Stimulated activated naive CD4-positive, alpha-beta T cell treated with Interleukin-2 at 50 U/mL for 16 hours (primary cell): ENCODE measurements at regions not wholly inside any gene's neighbourhood (a gene's known extent, or its start where the extent isn't known, plus 50 kb on each side); places are given as distances from the start of the nearest gene placed in this dataset.
"Not testable (repeated sequence)": the region's sequence is repeated elsewhere in the genome, so short reads cannot be mapped to it uniquely, and the experiment has no call there.

Experiments used
- DNase-seq: peaks from one replicate; lab custom pipeline; 2025; lab: John Stamatoyannopoulos, UW

- DNase-seq: no peak
Measured at GRCh38 chr20:41784209-41784958, 166.2 kb upstream of the CHD6 start.

GRCh38 chr20:41783423-41784208, 165.4 kb upstream of the CHD6 start:
- DNase-seq: no peak

DNA sequence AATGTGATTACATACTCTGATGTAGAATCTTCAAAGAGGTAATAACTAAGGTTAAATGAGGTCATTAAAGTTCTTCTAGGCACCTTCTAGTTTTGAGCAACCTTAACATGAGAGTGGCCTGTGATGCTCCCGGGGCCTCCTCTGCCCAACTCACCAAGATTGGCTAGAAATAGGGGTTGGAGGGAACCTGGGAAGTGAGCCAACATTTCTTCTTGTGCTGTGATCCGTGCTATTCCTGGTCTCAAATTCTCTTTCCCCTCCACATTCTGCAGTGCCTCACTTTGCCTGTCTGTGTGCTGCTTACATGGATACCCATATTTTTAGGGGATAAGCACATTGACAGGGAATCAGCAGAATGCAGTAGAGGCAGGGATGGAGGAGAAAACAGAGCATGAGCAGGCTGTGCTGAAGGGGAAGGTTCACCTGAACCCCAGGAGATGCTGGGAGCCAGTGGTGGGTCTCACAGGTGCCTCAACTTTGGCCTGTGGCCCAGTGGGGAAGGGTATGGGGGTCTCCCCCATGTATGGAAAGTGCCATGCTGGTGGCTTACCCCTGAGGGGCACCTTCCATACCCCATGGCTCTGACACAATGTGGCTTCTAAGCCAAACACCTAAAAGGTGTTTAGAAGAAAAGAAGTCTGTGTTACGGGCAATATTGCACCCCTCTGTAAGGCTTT, 164.7 kb upstream of the CHD6 start:
- DNase-seq: no peak

- no peak for DNase-seq
Measured at GRCh38 chr20:41782255-41782654, 164.1 kb upstream of the CHD6 start.

GRCh38 chr20:41776421-41776820, 158.2 kb upstream of the CHD6 start:
- DNase-seq: no peak

DNA sequence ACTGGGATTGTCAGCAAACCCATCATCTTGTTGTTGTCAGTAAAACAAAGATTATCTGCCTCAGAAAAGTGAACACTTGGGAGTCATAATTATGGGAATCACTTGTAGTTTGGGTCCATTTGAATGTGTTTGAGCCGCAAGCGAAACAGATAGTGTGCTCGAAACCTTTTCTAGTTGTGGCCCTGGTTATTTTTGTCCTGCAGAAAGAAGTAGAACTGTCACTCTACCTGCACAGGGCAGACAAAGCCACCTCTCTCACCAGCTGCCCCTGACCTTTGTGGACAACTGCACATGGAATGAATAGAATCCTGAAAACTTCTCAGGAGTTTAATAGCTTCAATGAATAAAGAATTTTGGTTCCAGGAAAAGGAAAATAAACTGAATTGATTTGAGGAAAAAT, 156.1 kb upstream of the CHD6 start:
- DNase-seq: no peak

DNA sequence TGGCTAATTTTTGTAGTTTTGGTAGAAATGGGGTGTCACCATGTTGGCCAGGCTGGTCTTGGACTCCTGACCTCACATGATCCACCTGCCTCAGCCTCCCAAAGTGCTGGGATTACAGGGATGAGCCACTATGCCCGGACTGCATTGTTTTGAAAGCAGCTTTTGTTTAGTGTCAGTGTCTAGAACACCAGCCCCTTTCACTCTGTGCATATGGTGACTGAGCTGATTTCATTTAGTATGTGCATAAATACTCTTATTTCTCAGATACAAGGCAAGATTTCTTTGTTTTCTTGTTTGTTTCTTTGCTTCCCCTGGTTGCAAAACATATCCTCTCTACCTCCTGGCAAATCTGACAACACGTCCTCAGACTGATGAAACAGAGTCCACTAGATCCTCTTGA, 152.8 kb upstream of the CHD6 start:
- no peak for DNase-seq

- DNase-seq: no peak
Measured at GRCh38 chr20:41770427-41770826, 152.2 kb upstream of the CHD6 start.

DNA sequence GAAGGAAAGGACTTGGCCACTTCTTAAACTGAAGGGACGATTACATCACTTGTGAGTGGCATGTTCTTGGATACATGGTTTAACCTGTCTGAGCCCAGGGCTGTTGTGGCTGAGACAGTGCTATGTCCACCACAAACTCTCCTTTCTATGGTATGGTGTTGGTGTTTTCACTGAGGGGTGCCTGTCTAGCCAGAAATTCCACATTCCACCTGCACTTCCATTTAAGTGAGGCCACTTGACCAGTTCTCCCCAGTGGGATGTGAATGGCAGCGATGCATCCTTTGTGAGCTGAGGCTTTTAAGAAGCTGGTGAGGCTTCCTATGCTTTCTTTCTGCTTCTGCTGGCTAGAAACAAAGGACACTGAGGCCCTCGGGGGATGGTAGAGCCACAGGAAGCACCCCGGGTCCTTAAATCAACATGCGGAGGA, 151.4 kb upstream of the CHD6 start:
- DNase-seq: no peak

GRCh38 chr20:41750137-41750536, 132.0 kb upstream of the CHD6 start:
- no peak for DNase-seq

DNA sequence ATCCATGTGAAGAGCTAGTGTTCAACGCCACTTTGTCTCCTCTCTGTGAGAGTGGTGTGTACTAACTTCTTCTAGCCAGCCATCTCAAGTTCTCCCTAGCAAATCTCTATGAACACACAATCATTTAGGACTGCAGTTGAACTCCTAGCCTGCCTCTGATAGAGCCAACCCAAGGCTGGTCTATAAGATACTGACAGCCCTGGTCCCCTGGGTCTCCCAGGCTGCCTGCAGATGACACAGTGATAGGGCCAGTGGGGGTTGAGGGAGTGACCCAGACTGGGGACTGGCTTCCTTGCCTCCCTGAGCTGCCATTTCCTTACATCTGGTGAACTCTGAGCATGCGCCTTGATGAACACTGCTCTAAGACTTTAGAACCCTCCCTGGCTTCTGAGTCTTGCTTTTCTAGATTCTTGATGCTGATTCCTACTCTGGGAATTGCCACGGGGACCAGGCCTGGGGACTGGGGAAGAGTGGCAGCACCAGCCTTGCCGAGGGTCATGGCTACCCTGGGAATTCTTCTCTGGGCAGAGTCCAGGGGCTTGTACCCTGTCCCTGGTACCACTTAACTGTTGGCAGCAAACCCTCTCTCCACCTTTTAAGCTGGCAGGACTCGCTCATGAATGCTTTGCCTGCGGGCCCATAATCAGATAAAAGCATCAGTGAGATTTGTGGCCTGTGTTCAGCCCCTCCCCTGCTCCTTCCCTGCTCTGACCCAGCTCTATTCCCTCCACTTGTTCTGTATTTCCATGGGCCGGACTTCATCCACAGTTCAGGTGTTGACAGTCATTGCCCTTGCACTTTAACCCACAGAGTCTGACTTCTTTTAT, 130.8 kb upstream of the CHD6 start:
- DNase-seq: no peak

GRCh38 chr20:41748051-41748450, 129.9 kb upstream of the CHD6 start:
- no peak for DNase-seq

GRCh38 chr20:41747226-41747625, 129.0 kb upstream of the CHD6 start:
- DNase-seq: no peak

GRCh38 chr20:41746635-41747034, 128.5 kb upstream of the CHD6 start:
- DNase-seq: no peak

DNA sequence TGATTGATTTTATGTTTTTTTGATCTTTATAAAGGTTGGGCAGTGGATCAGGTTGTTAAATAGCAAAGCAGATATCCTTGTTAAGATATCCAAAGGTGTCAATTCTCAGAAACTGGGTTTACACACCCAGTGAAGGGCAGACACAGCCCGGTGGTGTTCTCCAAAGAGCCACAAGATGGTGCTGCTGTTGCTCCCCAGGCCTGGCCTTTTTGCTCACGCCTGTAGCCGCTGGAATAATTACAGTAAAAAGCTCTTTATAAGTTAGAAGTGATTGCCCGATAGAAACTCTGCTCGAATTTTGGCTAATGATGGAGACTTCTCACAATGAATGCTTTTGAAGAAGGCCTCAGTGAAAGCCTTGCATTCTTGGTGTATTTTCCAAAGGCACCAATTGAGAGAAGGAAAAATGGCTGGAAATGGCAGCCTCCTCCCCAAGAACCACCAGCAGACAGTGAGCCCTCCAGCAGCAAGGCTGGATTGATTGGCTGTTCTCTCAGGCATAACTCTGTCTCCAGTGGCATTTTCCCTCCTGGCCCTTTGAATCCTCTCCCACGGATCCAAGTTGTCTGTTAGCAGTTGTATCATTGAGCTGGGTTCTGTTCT, 120.5 kb upstream of the CHD6 start:
- DNase-seq: no peak

- no peak for DNase-seq
Measured at GRCh38 chr20:41735949-41736348, 117.8 kb upstream of the CHD6 start.

DNA sequence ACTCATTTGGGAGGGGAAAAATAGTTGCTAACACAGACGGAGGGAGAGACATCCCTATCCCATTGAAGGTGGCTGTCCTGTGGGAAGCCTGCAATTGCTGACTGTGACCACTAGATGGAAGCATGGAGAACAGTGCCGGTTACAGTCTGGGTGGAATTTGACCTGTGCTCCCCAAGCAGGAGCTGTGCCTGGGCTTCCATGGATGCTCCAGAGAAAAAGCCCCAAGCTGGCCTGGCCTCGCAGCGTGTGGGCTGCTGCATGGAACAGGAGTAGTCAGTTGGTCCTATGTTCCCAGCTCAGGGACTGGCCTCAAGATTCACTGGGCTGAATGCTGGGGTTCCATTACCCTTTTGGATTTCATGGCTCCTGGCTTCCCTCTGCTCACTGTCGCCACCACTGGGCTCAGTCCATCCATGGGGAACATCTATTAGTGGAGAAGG, 116.3 kb upstream of the CHD6 start:
- DNase-seq: no peak

DNA sequence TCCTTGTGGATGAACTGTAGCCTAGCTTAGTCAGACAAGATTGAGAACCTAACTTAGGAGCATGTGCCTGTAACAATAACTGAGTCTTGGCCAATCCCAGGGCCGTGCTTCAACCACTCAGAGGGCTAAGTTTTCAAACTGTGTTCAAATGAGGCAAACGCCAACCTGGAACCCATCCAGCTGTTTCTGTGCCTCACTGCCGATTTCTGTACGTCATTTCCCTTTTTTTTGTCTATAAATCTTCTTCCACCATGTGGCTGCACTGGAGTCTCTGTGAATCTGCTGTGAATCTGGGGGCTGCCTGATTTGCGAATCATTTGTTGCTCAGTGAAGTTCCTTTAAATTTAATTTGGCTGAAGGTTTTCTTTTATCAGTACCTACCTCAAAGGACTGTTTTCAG, 115.0 kb upstream of the CHD6 start:
- no peak for DNase-seq

GRCh38 chr20:41731198-41731597, 113.0 kb upstream of the CHD6 start:
- not testable (repeated sequence) for DNase-seq

GRCh38 chr20:41727681-41728080, 109.5 kb upstream of the CHD6 start:
- DNase-seq: not testable (repeated sequence)

- no peak for DNase-seq
Measured at GRCh38 chr20:41726727-41727126, 108.5 kb upstream of the CHD6 start.

- DNase-seq: no peak
Measured at GRCh38 chr20:41719151-41719550, 101.0 kb upstream of the CHD6 start.
